GM23338 (cell line): ENCODE measurements at regions not wholly inside any gene's neighbourhood (a gene's known extent, or its start where the extent isn't known, plus 50 kb on each side); places are given as distances from the start of the nearest gene placed in this dataset.

Experiments used
- ATAC-seq: fragments of 200-7000 bp; cut with Tn5 transposase; 3 replicates; pipeline ENCODE4 v1.9.1; 2020
- DNase-seq: peaks from one replicate; pipeline ENCODE4 v3.0.0-alpha.2; 2015; ENCODE audit warnings: low spot score
- H2AFZ ChIP-seq: fragments of 200-600 bp; sonication (generic); 2 replicates; pipeline ENCODE4 v1.8.0; 2016; ENCODE audit warnings: antibody characterized with exemption, mild to moderate bottlenecking, moderate library complexity
- H3F3A ChIP-seq: fragments of 200-600 bp; sonication (generic); replicated peaks from 2 replicates; pipeline ENCODE4 v1.8.0; 2017; ENCODE audit warnings: antibody characterized with exemption, mixed run types, low read depth
- H3K27ac ChIP-seq: fragments of 200-600 bp; sonication (generic); 2 replicates; pipeline ENCODE4 v1.6.1; 2016; ENCODE audit warnings: low read depth
- H3K27me3 ChIP-seq: fragments of 200-600 bp; sonication (generic); 2 replicates; pipeline ENCODE4 v1.8.0; 2016; ENCODE audit warnings: mild to moderate bottlenecking, mixed run types, moderate library complexity; ENCODE audit not compliant: insufficient read depth
- H3K36me3 ChIP-seq: fragments of 200-600 bp; sonication (generic); 2 replicates; pipeline ENCODE4 v1.8.0; 2016; ENCODE audit warnings: mild to moderate bottlenecking; ENCODE audit not compliant: insufficient read depth
- H3K4me1 ChIP-seq: fragments of 200-600 bp; sonication (generic); 2 replicates; pipeline ENCODE4 v1.8.0; 2016; ENCODE audit warnings: mild to moderate bottlenecking, moderate library complexity; ENCODE audit not compliant: insufficient read depth
- H3K4me2 ChIP-seq: fragments of 200-600 bp; sonication (generic); 2 replicates; pipeline ENCODE4 v1.7.1; 2017; ENCODE audit warnings: mixed run types
- H3K4me3 ChIP-seq: fragments of 200-600 bp; sonication (generic); 2 replicates; pipeline ENCODE4 v1.6.1; 2016; ENCODE audit warnings: mixed run types
- H3K79me2 ChIP-seq: fragments of 200-600 bp; sonication (generic); replicated peaks from 2 replicates; pipeline ENCODE4 v1.8.0; 2017; ENCODE audit warnings: mild to moderate bottlenecking; ENCODE audit not compliant: insufficient read depth
- H3K9me2 ChIP-seq: fragments of 200-600 bp; sonication (generic); 2 replicates; pipeline ENCODE4 v1.8.0; 2017; ENCODE audit not compliant: insufficient read depth
- H4K20me1 ChIP-seq: fragments of 200-600 bp; sonication (generic); replicated peaks from 2 replicates; pipeline ENCODE4 v1.8.0; 2017; ENCODE audit warnings: mild to moderate bottlenecking; ENCODE audit not compliant: insufficient read depth
- H3K27ac Mint-ChIP-seq: 2 replicates; pipeline ENCODE4 v1.8.0; 2020; ENCODE audit warnings: inconsistent platforms, mild to moderate bottlenecking, moderate library complexity, mixed read lengths
- H3K27me3 Mint-ChIP-seq: 3 replicates; pipeline ENCODE4 v1.8.0; 2022; ENCODE audit warnings: low read depth, mild to moderate bottlenecking, moderate library complexity, mixed read lengths, inconsistent platforms; ENCODE audit not compliant: insufficient read depth, poor library complexity
- H3K36me3 Mint-ChIP-seq: 3 replicates; pipeline ENCODE4 v1.8.0; 2021; ENCODE audit warnings: low read depth, mild to moderate bottlenecking, inconsistent platforms, moderate library complexity, mixed read lengths
- H3K4me1 Mint-ChIP-seq: 3 replicates; pipeline ENCODE4 v1.8.0; 2020; ENCODE audit warnings: mild to moderate bottlenecking, inconsistent platforms, mixed read lengths
- H3K4me3 Mint-ChIP-seq: 3 replicates; pipeline ENCODE4 v1.8.0; 2021; ENCODE audit warnings: moderate library complexity, mild to moderate bottlenecking, inconsistent platforms, mixed read lengths
- H3K9me3 Mint-ChIP-seq: 3 replicates; pipeline ENCODE4 v1.8.0; 2020; ENCODE audit warnings: moderate library complexity, mild to moderate bottlenecking, inconsistent platforms, mixed read lengths
- CREB1 ChIP-seq: fragments of 250-450 bp; sonication (Bioruptor Pico); IDR thresholded peaks from 2 replicates; pipeline ENCODE4 v1.5.0; 2020; ENCODE audit warnings: low read depth, mild to moderate bottlenecking, moderate library complexity
- CTCF ChIP-seq, 2 experiments: fragments of 200-600 bp in 1 of 2; sonication (generic) in 1 of 2; conservative IDR thresholded peaks; 2 replicates each; pipeline versions ENCODE4 v1.5.1 to v1.6.1; 2016 to 2017; ENCODE audit warnings: antibody characterized with exemption in 2 of 2, low read depth in 2 of 2, mild to moderate bottlenecking in 2 of 2, moderate library complexity in 1 of 2
- ETS1 ChIP-seq: IDR thresholded peaks from 2 replicates; pipeline ENCODE4 v1.6.1; 2016; ENCODE audit warnings: antibody characterized with exemption
- EZH2 ChIP-seq: fragments of 200-600 bp; sonication (generic); IDR thresholded peaks from one replicate; pipeline ENCODE4 v1.8.0; 2017; ENCODE audit warnings: antibody characterized with exemption, mild to moderate bottlenecking, low read depth; ENCODE audit not compliant: unreplicated experiment
- EZH2phosphoT487 ChIP-seq: fragments of 200-600 bp; sonication (generic); IDR thresholded peaks from one replicate; pipeline ENCODE4 v1.8.1; 2018; ENCODE audit warnings: antibody characterized with exemption; ENCODE audit not compliant: unreplicated experiment
- JUNB ChIP-seq: IDR thresholded peaks from one replicate; pipeline ENCODE4 v1.6.1; 2016; ENCODE audit warnings: antibody characterized with exemption; ENCODE audit not compliant: unreplicated experiment
- POLR2AphosphoS5 ChIP-seq: IDR thresholded peaks from 2 replicates; pipeline ENCODE4 v1.6.1; 2016; ENCODE audit warnings: antibody characterized with exemption, low read depth
- STAT1 ChIP-seq: IDR thresholded peaks from one replicate; pipeline ENCODE4 v1.6.1; 2016; ENCODE audit warnings: antibody characterized with exemption; ENCODE audit not compliant: unreplicated experiment
- ZNF114 ChIP-seq: fragments of 250-450 bp; sonication (Bioruptor Pico); IDR thresholded peaks from 2 replicates; pipeline ENCODE4 v1.5.0; 2020; ENCODE audit warnings: mild to moderate bottlenecking, moderate library complexity
- ZNF331 ChIP-seq: fragments of 250-450 bp; sonication (Bioruptor Pico); IDR thresholded peaks from 2 replicates; pipeline ENCODE4 v1.5.0; 2020; ENCODE audit warnings: low read depth, mild to moderate bottlenecking, moderate library complexity
- ZNF462 ChIP-seq: fragments of 250-450 bp; sonication (Bioruptor Pico); IDR thresholded peaks from 2 replicates; pipeline ENCODE4 v1.5.0; 2020; ENCODE audit warnings: mild to moderate bottlenecking, moderate library complexity

GRCh38 chr21:14677639-14678179 lies 131.6 kb upstream of the SAMSN1 start:
- peaks cover 6% of the 10 kb centered on the region for H3K27me3 Mint-ChIP-seq
- H3K4me3 Mint-ChIP-seq, result no peak overlapping the region
- peaks cover 17% of the 10 kb centered on the region for H3K4me1 Mint-ChIP-seq
- TF ChIP-seq ETS1 (no peak), EZH2 (no peak), POLR2AphosphoS5 (no peak), ZNF331 (CRISPR knock-in tag) (no peak), ZNF114 (CRISPR knock-in tag) (no peak), STAT1 (no peak)
- Histone ChIP-seq H3K9me2 (no peaks in the 10 kb centered on the region), H3K4me1 (peaks cover 9% of the 10 kb centered on the region), H3K79me2 (no peaks in the 10 kb centered on the region), H3F3A (no peaks in the 10 kb centered on the region), H3K36me3 (no peaks in the 10 kb centered on the region), H3K4me3 (no peak overlapping the region), H4K20me1 (no peaks in the 10 kb centered on the region), H3K4me2 (no peak overlapping the region), H3K27me3 (no peaks in the 10 kb centered on the region), H3K27ac (no peak overlapping the region), H2AFZ (peak overlapping the region; percentile 24; the same call in 1 of the 2 replicates)
- ATAC-seq (no peak), DNase-seq (no peak)
- no peaks in the 10 kb centered on the region for H3K36me3 Mint-ChIP-seq
- H3K9me3 Mint-ChIP-seq, result no peaks in the 10 kb centered on the region
- no peak overlapping the region; the same call in 1 of the 2 replicates for H3K27ac Mint-ChIP-seq

GRCh38 chr21:14677013-14677412 lies 130.9 kb upstream of the SAMSN1 start:
- Mint-ChIP-seq H3K4me1 (peaks cover 17% of the 10 kb centered on the region), H3K4me3 (no peak overlapping the region), H3K36me3 (no peaks in the 10 kb centered on the region), H3K27me3 (peaks cover 6% of the 10 kb centered on the region), H3K9me3 (no peaks in the 10 kb centered on the region), H3K27ac (no peak overlapping the region)
- Histone ChIP-seq H3K4me2 (no peak overlapping the region), H4K20me1 (no peaks in the 10 kb centered on the region), H3F3A (no peaks in the 10 kb centered on the region), H3K27me3 (no peaks in the 10 kb centered on the region), H3K9me2 (no peaks in the 10 kb centered on the region), H3K36me3 (no peaks in the 10 kb centered on the region), H3K4me3 (no peak overlapping the region), H2AFZ (peak overlapping the region; percentile 30; the same call in 1 of the 2 replicates), H3K79me2 (no peaks in the 10 kb centered on the region), H3K27ac (no peak overlapping the region), H3K4me1 (peaks cover 9% of the 10 kb centered on the region)
- ATAC-seq (no peak), DNase-seq (no peak)
- TF ChIP-seq ZNF462 (CRISPR knock-in tag), result no peak
- no peak for TF ChIP-seq ZNF114 (CRISPR knock-in tag)
- TF ChIP-seq EZH2phosphoT487, result no peak
- no peak for TF ChIP-seq CTCF (conservative IDR thresholded peaks at IDR 0.05; ENCODE audit: low read depth in 2 of 2)
- TF ChIP-seq CREB1, result no peak
- no peak for TF ChIP-seq ZNF331 (CRISPR knock-in tag)
- no peak for TF ChIP-seq STAT1
- TF ChIP-seq EZH2, result no peak
- TF ChIP-seq JUNB, result no peak
